GM18517 (cell line): ENCODE measurements at regions not wholly inside any gene's neighbourhood (a gene's known extent, or its start where the extent isn't known, plus 50 kb on each side); places are given as distances from the start of the nearest gene placed in this dataset.
"Not testable (repeated sequence)": the region's sequence is repeated elsewhere in the genome, so short reads cannot be mapped to it uniquely, and the experiment has no call there.

ENCODE experiments used
- ATAC-seq: cut with Tn5 transposase; IDR thresholded peaks from one replicate; pipeline ENCODE4 v1.9.1; 2021; ENCODE audit warnings: mild to moderate bottlenecking, moderate library complexity; ENCODE audit not compliant: unreplicated experiment

GRCh38 chr6:165173484-165173883 lies 135.9 kb downstream of the C6orf118 start:
- ATAC-seq: no peak

- ATAC-seq: no peak
Measured at GRCh38 chr6:165167861-165168260, 141.5 kb downstream of the C6orf118 start.

GRCh38 chr6:165167311-165167710 lies 142.1 kb downstream of the C6orf118 start:
- no peak for ATAC-seq

- no peak for ATAC-seq
Measured at GRCh38 chr6:165163519-165163918, 145.9 kb downstream of the C6orf118 start.

- no peak for ATAC-seq
Measured at GRCh38 chr6:165159460-165159859, 149.9 kb downstream of the C6orf118 start.

GRCh38 chr6:165146456-165146855 lies 162.9 kb downstream of the C6orf118 start:
- no peak for ATAC-seq

GRCh38 chr6:165135889-165136288 lies 173.5 kb downstream of the C6orf118 start:
- no peak for ATAC-seq

GRCh38 chr6:165129086-165129485 lies 180.3 kb downstream of the C6orf118 start:
- ATAC-seq: no peak

GRCh38 chr6:165127743-165128142 lies 181.7 kb downstream of the C6orf118 start:
- not testable (repeated sequence) for ATAC-seq

- ATAC-seq: not testable (repeated sequence)
Measured at GRCh38 chr6:165124681-165125080, 184.7 kb downstream of the C6orf118 start.

- no peak for ATAC-seq
Measured at GRCh38 chr6:165119231-165120020, 190.0 kb downstream of the C6orf118 start.

GRCh38 chr6:165118736-165119135 lies 190.7 kb downstream of the C6orf118 start:
- ATAC-seq: no peak

- no peak for ATAC-seq
Measured at GRCh38 chr6:165117806-165118205, 191.6 kb downstream of the C6orf118 start.

GRCh38 chr6:165117121-165117520 lies 192.3 kb downstream of the C6orf118 start:
- no peak for ATAC-seq

GRCh38 chr6:165110860-165111259 lies 198.5 kb downstream of the C6orf118 start:
- ATAC-seq: no peak

GRCh38 chr6:165109011-165109410 lies 200.4 kb downstream of the C6orf118 start:
- ATAC-seq: no peak

- ATAC-seq: no peak
Measured at GRCh38 chr6:165106261-165106660, 203.1 kb downstream of the C6orf118 start.

GRCh38 chr6:165098165-165098564 lies 211.2 kb downstream of the C6orf118 start:
- no peak for ATAC-seq

GRCh38 chr6:165096868-165097267 lies 212.5 kb downstream of the C6orf118 start:
- no peak for ATAC-seq

- ATAC-seq: no peak
Measured at GRCh38 chr6:165096209-165096608, 213.2 kb downstream of the C6orf118 start.

- no peak for ATAC-seq
Measured at GRCh38 chr6:165092881-165093595, 216.4 kb downstream of the C6orf118 start.

- no peak for ATAC-seq
Measured at GRCh38 chr6:165091121-165091785, 218.2 kb downstream of the C6orf118 start.
